GM19099 (cell line): ENCODE measurements at regions not wholly inside any gene's neighbourhood (a gene's known extent, or its start where the extent isn't known, plus 50 kb on each side); places are given as distances from the start of the nearest gene placed in this dataset.

Source experiments
- POLR2A ChIP-seq: IDR thresholded peaks from 3 replicates; pipeline ENCODE4 v1.6.1; 2011; ENCODE audit warnings: low read depth; ENCODE audit not compliant: insufficient read length; ENCODE audit errors: extremely low read depth

DNA sequence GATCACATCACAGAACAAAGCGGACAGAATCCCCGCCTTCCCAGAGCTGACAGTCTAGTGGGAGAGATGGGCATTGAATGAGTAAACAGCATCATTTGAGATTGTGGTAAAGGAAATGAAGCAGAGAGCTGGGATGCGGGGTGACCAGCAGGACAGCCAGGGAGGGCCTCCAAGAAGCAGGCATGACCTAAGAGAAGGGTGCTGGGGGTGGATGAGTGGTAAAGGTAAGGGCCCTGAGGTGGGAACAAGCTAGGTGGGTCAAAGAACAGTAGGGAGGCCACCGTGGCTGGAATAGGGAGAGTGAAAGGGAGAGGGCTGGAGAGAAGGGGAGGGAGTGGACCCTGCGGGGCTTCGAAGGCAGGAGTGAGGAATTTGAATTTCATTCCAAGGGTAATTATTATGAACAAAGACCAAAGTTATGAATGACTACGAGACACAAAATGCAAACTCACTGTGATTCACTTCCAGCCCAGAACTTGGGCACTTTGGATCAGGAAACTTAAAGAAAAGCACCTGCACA, 61.4 kb downstream of the CEBPB start:
- TF ChIP-seq POLR2A = no peak

DNA sequence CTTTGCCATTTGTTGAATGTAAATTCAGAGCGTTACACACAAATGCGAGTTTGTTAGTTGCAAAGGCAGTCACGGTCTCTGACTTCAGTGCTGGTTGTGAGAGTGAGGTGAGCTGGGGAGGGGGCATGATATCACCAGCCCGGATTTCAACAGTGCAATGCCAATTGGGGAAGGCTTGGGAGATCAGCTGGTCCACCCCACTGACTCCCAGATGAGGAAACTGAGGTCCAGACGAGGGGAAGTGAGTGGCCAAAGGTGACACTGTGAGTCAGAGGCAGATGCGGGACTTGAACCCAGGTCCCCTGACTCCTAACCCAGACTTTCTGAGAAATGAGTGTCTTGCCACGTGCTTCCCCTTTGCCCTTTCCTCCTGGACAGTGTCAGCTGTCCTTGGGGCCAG, 62.1 kb downstream of the CEBPB start:
- TF ChIP-seq POLR2A = no peak

DNA sequence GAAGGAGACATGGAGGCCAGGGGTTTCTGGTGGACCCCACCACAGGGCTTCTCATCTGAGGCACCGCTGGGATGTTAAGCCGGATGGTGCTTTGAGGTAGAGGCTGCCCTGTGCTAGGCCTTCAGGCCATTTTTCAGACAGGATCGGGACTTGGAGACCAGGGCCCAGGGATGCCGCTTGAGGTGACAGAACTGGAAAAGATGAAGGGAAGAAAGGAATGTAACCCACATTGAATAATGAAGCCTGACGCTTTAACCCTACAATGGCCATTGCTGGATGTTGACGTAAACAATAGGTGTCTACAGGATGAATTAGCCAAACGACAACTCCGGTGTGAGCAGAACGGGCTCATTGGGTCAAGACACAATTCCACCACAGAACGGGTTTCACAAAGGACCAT, 62.5 kb downstream of the CEBPB start:
- TF ChIP-seq POLR2A = no peak

DNA sequence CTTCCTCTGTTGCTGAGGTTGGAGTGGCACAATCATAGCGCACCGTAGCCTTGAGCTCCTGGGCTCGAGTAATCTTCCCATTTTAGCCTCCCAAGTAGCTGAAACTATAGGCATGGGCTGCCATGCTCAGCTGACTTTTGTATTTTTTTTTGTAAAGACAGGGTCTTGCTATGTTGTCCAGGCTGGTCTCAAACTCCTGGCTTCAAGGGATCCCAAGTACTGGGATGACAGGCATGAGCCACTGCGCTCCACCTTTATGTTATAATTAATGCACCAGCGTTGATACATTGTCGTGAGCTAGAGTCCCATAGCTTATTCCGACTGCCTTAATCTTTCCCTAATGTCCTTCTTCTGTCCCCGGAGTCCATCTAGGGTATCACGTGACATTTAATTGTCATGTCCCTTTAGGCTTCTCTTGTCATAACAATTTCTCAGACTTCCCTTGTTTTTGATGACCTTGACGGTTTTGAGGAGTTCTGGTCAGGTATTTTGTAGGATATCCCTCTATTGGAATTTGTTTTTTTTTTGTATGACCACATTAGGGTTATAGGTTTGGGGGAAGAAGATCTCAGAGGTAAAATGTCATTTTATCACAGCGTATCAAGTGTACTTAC, 63.9 kb downstream of the CEBPB start:
- no peak for TF ChIP-seq POLR2A

DNA sequence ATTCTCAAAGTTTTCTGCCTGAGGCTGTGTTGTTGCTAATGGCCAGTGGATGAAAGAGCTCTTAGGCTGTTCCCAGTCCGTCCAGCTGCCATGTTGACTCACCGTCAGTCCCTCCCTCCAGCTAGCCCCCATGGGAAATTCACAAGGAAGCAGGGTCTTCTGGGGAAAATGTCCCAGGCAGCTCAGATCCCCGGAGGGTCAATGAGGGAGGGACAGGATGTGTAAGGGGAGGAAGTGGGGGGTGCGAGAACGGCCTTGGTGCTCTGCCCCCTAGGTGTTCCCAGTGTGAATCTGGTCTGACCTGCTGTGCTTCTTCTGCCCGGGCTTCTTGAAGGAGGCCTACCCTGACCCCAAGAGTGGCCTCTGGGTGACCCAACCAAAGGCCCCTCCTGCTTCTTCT, 65.9 kb downstream of the CEBPB start:
- no peak for TF ChIP-seq POLR2A

DNA sequence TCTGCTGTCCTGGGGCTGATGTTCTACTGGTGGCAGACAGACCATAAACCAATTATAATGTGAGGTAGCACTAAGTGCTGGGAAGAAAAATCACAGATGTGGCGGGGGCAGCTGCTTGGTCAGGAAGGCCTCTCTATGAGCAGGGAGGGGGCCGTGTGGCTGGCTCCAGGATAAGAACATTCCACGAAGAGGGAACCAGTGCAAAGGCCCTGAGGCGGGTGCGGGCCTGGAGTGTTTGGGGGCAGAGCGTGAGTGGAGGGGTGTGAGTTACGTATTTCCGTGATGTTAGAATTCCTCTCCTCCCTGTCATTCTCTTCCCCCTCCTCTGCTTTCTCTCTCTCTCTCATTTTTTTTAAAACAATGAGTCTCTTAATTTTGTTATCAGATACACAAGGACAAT, 67.2 kb downstream of the CEBPB start:
- no peak for TF ChIP-seq POLR2A

DNA sequence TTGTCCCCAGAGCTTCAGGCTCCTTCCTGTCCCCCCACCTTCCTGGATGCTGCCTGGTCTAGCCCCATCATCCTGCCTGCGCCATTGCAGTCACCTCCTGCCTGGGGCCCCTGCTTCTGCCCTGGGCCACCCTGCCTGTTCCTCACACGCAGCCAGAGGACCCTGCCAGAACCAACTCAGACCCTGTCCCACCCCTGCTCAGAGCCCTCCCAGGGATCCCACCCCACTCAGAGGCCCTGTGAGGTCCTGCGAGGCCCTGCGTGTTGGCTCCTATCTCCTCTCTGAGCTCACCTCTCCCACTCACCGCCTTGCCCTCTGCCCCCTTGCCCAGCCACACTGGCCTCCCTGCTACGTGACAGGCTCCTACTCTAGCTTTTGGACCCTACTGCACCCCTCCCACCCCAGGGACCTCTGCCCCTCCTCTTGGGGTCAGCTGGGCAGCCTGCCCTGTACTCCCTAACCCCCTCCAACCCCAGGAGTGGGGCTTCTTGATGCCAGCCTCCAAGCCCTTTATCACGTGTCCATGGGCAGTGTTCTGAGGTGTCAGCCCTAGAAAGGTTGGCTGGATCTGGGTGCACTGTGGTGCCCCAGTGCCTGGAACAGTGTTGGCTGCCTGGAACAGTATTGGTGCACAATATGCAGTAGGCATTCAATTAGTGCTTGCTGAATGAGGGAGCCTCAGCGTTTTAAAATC, 68.3 kb downstream of the CEBPB start:
- no peak for TF ChIP-seq POLR2A

DNA sequence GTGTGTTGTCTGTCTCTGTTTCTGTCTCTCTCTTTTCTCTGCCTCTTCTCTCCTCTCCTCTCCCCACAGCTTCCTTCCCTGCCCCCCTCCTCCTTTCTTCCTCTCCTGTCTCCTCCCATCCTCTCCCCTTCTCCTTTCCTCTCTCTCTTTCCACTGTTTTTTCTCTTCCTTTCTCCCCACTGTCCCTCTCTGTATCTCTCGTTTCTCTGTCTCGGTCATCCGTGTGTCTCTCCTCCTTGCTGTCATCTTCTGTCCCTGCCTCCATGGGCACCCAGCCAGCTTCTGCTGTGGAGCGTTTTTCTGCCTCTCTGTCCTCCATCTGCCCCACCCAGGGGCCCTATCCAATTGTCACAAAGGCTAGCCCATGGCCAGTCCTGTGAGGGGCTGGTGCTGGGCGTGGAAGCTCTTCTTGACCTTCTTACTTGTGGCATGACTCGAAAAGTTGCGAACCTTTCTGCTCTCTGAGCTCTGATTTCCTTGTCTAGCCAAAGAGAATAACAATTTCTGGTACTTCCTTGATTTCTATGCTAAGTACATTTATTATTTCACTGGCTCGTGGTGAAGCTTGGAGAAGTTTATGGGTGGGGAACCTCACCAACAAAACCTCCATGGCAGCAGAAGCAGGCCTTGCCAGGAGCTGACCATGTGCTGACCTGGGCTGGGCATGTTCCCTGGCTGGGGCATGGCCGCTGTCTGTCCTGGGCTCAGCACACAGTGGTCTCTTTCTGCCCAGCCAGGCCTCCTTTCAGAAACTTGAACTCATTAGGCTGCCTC, 69.3 kb downstream of the CEBPB start:
- TF ChIP-seq POLR2A = no peak

DNA sequence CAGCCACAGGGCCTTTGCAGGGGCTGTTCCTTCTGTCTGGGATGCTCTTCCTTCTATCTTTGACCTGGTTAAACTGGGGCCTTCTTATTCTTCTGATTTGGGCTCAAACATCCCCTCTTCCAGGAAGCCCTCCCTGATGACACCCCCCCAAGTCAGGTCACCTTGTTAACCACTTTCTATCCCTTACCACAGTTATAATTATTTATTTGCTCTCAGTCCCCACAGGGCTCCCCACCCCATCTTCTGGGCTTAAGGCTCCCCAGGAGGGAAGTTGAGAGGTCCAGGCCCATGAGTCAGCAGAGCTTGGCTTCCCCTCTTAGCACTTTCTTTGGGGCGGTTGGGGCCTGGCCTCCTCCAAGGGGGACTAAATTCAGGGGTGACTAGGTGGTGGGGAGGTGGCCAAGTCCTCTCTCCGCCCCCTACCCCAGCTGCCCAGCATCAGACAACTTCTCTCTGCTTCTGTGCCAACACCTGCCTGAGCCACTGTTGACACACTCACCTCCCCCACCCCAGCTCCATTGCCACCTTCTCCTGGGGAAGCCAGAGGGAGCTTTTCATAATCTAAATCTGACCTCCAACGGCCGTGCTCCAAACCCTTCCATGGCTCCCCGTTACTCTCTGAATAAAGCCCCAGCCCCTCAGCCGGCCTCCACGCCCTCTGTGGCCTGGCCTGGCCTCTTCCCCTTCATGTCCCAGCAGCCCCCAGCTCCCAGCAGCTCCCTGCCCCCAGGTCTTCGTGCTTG, 70.0 kb downstream of the CEBPB start:
- no peak for TF ChIP-seq POLR2A

DNA sequence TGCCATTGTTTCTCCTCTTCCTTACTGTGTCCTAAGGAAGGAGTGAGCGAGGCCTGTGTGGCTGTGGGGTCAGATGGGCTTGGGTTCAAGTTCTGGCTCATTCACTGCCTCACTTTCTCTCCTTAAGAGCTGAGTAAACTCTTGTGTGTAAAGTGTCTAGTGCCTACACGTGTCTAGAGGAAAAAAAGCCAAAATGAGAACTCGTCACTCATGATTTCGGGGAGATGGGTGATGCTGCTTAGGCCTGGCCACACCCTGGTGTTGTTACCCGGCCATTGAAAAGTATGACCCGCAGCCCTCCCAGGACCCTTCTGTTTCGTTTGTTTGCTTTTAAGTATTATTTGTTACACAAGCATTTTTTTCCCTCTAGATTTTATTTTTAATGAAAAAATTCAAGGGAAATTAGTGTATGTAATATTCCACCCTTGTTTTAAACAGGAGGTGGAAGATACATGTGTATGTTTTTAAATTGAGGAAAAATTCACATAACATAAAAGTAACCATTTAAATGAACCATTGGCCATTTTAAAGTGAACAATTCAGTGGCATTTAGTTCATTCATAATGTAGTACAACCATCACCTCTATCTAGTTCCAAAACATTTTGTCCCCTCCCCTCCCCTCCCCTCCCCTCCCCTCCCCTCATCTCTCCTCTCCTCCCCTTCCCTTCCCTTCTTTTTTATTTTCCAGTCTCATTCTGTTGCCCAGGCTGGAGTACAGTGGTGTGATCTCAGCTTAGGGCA, 71.0 kb downstream of the CEBPB start:
- no peak for TF ChIP-seq POLR2A

DNA sequence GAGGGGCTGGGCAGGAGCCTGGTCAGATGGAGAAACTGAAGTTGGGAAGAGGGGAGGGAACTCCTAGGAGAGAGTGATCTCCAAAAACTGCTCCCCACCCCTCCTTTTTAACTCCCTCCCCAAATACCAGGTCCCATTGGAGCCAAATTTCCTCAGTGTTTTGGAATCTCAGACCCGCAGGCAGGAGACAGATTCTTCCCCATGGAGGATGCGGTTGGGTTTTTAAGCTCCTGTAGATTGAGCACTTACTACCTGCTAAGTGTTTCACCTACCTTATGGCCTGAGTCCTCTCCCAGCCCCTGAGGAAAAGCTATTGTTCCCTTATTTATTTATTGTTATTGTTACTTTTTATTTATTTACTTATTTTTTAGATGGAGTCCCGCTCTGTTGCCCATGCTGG, 73.2 kb downstream of the CEBPB start:
- no peak for TF ChIP-seq POLR2A

DNA sequence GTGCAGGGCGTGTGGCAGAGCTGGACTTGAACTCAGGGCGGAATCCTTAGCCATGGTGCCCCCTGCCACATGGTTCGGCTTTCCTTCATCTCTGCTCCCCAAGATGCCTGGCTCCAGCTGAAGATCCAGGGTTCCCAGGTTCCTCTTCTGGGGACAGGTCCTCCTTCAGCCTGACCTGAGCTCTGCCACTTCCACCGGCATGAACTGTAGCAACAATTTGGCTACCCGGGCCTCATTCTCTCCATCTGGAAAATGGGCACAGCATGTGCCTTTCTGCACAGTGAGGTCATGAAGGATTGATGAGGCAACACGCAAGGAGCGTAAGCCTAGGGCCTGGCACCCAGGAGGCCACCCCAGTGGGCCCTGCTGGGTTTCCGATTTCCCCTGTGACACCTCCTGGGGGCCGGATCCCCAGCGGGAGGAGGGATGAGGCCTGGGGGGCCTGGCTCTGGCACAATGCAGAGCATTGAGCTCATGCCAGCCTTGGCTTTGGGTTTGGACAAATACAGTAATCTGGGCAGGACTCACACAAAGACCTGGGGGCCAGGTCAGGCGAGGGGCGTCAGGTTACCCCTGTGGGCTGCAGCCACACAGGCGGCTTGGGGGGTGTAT, 74.0 kb downstream of the CEBPB start:
- no peak for TF ChIP-seq POLR2A

DNA sequence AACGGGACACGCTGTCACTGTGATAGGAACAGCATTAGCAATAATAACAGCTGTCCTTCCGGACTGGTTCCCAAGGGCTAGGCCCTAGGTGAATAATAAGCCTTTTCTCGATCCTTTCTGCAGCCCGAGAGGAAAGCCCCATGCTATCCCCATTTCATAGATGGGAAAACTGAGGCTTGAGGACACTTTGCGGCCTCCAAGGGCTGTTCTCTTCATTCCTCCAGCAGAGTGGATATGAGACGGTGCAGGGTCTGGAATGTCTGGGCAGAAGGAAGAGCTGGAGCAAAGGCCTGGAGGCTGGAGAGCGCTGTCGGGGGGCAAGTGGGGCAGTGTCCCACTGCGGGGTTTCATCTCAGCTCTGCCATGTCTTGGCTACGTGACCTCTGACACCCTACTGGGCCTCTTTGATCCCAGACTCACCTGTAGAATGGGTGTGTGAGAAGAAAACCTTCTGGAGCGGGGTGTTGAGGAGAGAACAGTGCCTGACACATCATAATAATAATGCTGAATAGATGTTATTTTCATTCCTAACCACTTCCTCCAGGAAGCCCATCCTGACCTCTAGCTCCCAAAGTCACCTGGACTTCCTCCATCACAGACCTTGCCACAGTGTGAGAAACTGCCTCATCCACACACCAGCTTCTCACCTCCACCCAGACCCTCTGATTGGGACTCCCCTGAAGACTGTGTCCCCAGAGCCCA, 74.8 kb downstream of the CEBPB start:
- no peak for TF ChIP-seq POLR2A
